AG10803 (cell line): ENCODE measurements at regions not wholly inside any gene's neighbourhood (a gene's known extent, or its start where the extent isn't known, plus 50 kb on each side); places are given as distances from the start of the nearest gene placed in this dataset.
"Not testable (repeated sequence)": the region's sequence is repeated elsewhere in the genome, so short reads cannot be mapped to it uniquely, and the experiment has no call there.

Experiments
- DNase-seq: peaks from one replicate; pipeline ENCODE4 v3.0.0; 2010; ENCODE audit warnings: low read depth
- H3K4me3 ChIP-seq: 2 replicates; pipeline ENCODE4 v1.5.1; 2011; ENCODE audit warnings: mild to moderate bottlenecking, low read length, control low read depth
- CTCF ChIP-seq: conservative IDR thresholded peaks from 2 replicates; pipeline ENCODE4 v1.5.1; 2011; ENCODE audit warnings: mild to moderate bottlenecking, low read length, control low read depth, inconsistent platforms

DNA sequence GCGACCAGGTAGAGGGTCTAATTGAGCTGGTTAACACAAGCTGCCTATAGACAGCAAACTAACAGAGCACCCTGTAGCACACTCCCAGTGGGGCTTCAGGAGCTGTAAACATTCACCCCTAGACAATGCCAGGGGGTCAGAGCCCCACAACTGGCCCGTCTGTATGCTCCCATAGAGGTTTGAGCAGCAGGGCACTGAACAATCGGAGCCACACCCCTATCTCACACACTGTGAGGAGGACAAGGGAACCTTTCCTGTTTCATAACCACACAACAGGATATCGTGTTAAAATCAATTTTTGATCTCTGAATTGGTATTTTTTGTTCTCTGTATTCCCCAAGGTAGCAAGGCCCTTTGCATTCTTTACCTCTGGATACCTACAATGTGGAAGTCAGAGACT is 266.1 kb downstream of the SPRY2 start:
- DNase-seq, result no peak
- TF ChIP-seq CTCF, result no peak

GRCh38 chr13:80074143-80074752 is 266.7 kb downstream of the SPRY2 start:
- no peak overlapping the region for H3K4me3 ChIP-seq
- TF ChIP-seq CTCF, result no peak
- DNase-seq, result no peak

More for the DNA sequence above, 266.1 kb downstream of the SPRY2 start:
- no peak overlapping the region for H3K4me3 ChIP-seq

DNA sequence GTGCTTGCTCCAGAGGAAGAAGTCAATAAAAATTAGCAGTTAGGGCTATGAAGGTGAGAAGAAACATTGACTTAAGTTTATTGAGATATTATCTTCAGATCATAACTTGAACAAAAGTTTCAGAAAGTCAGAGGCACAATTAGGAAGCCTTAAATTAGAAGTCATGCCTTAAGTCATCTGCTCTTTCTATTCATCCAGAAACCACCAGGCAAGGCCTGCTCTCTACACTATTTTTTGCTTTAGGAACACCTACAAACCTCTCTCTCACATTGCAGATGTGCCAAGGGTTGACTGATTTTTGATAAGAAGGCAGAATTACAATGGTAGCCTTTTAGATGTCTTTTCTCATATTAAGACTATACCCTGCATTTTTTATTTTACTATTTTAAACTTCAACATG is 268.7 kb downstream of the SPRY2 start:
- H3K4me3 ChIP-seq, result no peak overlapping the region
- no peak for TF ChIP-seq CTCF
- no peak for DNase-seq

DNA sequence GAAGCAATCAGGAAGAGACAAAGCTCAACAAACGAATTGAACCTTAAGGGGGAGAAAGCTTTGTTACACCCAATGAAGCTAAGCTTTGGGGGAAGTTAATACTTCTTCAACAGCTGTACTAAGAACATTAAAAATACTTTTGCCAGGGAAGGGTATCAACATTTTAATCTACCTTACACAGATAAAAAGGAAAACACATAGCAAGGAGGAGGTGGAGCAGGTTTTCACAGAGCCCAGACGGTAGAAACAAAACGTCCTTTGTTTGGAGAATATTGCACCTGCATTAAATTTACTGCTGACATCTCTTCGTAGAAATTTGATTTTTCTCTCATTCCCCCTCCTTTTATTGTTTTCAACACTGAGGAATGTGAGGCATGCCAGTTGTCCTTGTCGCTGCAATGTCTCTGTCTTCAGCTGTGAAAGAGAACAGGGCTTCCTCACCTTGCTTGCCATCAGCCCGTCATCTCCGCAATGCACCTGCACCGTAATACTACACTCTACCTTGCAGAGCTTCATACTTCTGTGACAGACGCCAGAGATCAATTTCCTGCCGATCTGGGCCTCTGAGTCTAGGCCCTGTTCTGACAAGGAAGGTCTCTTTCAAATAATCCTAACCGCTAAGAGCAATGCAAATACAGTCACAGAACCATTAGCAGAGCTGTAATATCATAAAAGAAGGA is 270.8 kb downstream of the SPRY2 start:
- TF ChIP-seq CTCF, result no peak
- DNase-seq, result no peak
- no peak overlapping the region for H3K4me3 ChIP-seq

GRCh38 chr13:80069374-80069773 is 271.6 kb downstream of the SPRY2 start:
- H3K4me3 ChIP-seq, result no peak overlapping the region
- no peak for TF ChIP-seq CTCF
- no peak for DNase-seq

DNA sequence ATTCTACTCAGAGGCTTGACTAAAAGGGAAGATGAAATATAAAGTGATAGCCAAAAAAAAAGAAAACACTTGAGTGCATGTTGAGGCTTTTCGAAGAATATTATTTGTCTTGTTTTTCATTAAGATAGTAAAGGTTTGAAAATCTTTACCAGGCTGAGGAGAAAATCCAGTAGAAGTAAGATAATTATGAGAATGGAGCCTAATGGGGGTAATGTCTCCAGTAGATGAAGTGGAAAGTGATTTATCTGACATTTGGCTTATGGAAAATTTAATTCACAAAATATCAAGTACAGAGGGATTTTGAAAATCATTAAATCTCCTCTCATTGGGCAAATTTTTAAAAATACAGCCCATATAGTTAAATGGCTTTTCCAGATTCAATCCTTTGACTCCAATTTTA is 274.9 kb downstream of the SPRY2 start:
- TF ChIP-seq CTCF, result no peak
- H3K4me3 ChIP-seq, result no peak overlapping the region
- DNase-seq, result no peak

- DNase-seq, H3K4me3 ChIP-seq: not testable (repeated sequence)
Measured at GRCh38 chr13:80062416-80062815, 278.5 kb downstream of the SPRY2 start.

DNA sequence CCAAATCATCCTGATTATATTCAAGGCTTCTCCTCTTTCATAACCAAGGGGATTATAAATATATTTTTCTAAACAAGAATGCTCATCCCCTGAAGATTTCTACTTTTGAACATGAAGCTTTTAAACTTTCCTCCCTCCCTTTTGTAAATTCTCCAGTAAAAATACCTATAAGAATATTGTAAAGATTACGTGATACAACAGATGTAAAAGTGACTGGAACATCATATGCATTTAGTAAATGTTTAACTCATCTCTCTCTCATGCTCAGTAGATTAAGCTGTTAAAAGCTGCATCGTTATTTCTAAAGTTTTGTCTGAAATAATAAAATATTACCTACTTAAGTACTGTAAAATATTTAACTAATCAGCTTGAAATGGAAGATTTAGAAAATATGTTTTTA is 281.1 kb downstream of the SPRY2 start:
- TF ChIP-seq CTCF, result no peak
- DNase-seq, result no peak
- no peak overlapping the region for H3K4me3 ChIP-seq
